ENCODE measurements at regions not wholly inside any gene's neighbourhood (a gene's known extent, or its start where the extent isn't known, plus 50 kb on each side); places are given as distances from the start of the nearest gene placed in this dataset.
"Not testable (repeated sequence)": the region's sequence is repeated elsewhere in the genome, so short reads cannot be mapped to it uniquely, and the experiment has no call there.

GRCh38 chrX:114028907-114029662 is 554.8 kb upstream of the HTR2C start:
- no peak for DNase-seq (ENCODE audit: low spot score)
- no peak for FAIRE-seq

GRCh38 chrX:114017086-114017485 is 566.8 kb upstream of the HTR2C start:
- DNase-seq (ENCODE audit: low spot score), result no peak
- no peak for FAIRE-seq

GRCh38 chrX:114015966-114016365 is 567.9 kb upstream of the HTR2C start:
- FAIRE-seq, result no peak
- no peak for DNase-seq (ENCODE audit: low spot score)

GRCh38 chrX:114006664-114007063 is 577.2 kb upstream of the HTR2C start:
- FAIRE-seq (no peak), DNase-seq (ENCODE audit: low spot score) (no peak)

GRCh38 chrX:113996781-113997180 is 587.1 kb upstream of the HTR2C start:
- no peak for DNase-seq (ENCODE audit: low spot score)
- no peak for FAIRE-seq

GRCh38 chrX:113991720-113992119 is 592.2 kb upstream of the HTR2C start:
- DNase-seq (ENCODE audit: low spot score); FAIRE-seq: not testable (repeated sequence)

GRCh38 chrX:113990669-113991068 is 593.2 kb upstream of the HTR2C start:
- DNase-seq (ENCODE audit: low spot score), result not testable (repeated sequence)

GRCh38 chrX:113988315-113988935 is 595.5 kb upstream of the HTR2C start:
- not testable (repeated sequence) for FAIRE-seq; DNase-seq (ENCODE audit: low spot score)

More at GRCh38 chrX:113990669-113991068, 593.2 kb upstream of the HTR2C start:
- not testable (repeated sequence) for FAIRE-seq

GRCh38 chrX:113986427-113986826 is 597.5 kb upstream of the HTR2C start:
- DNase-seq (ENCODE audit: low spot score) (no peak), FAIRE-seq (no peak)

GRCh38 chrX:113982766-113983165 is 601.1 kb upstream of the HTR2C start:
- FAIRE-seq, result no peak

GRCh38 chrX:113980953-113981352 is 602.9 kb upstream of the HTR2C start:
- FAIRE-seq, result no peak

More at GRCh38 chrX:113982766-113983165, 601.1 kb upstream of the HTR2C start:
- DNase-seq (ENCODE audit: low spot score), result no peak

GRCh38 chrX:113977887-113978286 is 606.0 kb upstream of the HTR2C start:
- FAIRE-seq, result no peak
- DNase-seq (ENCODE audit: low spot score), result no peak

More at GRCh38 chrX:113980953-113981352, 602.9 kb upstream of the HTR2C start:
- DNase-seq (ENCODE audit: low spot score), result no peak

GRCh38 chrX:113975441-113975840 is 608.4 kb upstream of the HTR2C start:
- FAIRE-seq, result no peak

GRCh38 chrX:113974881-113975280 is 609.0 kb upstream of the HTR2C start:
- FAIRE-seq (no peak), DNase-seq (ENCODE audit: low spot score) (no peak)

More at GRCh38 chrX:113975441-113975840, 608.4 kb upstream of the HTR2C start:
- DNase-seq (ENCODE audit: low spot score), result no peak

- DNase-seq (ENCODE audit: low spot score) (no peak), FAIRE-seq (no peak)
Observed at GRCh38 chrX:113973706-113974105, 610.2 kb upstream of the HTR2C start.

- FAIRE-seq, result no peak
- no peak for DNase-seq (ENCODE audit: low spot score)
Observed at GRCh38 chrX:113966791-113967190, 617.1 kb upstream of the HTR2C start.

- no peak for FAIRE-seq
Observed at GRCh38 chrX:113962343-113962742, 621.5 kb upstream of the HTR2C start.

GRCh38 chrX:113959912-113960626 is 623.8 kb upstream of the HTR2C start:
- no peak for FAIRE-seq
- no peak for DNase-seq (ENCODE audit: low spot score)

More at GRCh38 chrX:113962343-113962742, 621.5 kb upstream of the HTR2C start:
- DNase-seq (ENCODE audit: low spot score), result no peak

GRCh38 chrX:113956936-113957335 is 627.0 kb upstream of the HTR2C start:
- DNase-seq (ENCODE audit: low spot score), result no peak
- FAIRE-seq, result no peak

- no peak for FAIRE-seq
- DNase-seq (ENCODE audit: low spot score), result no peak
Observed at GRCh38 chrX:113954297-113954696, 629.6 kb upstream of the HTR2C start.

GRCh38 chrX:113950081-113950678 is 633.7 kb upstream of the HTR2C start:
- DNase-seq (ENCODE audit: low spot score), result no peak
- FAIRE-seq, result no peak

GRCh38 chrX:113947548-113947947 is 636.3 kb upstream of the HTR2C start:
- DNase-seq (ENCODE audit: low spot score) (no peak), FAIRE-seq (no peak)

Data from RCC 7860 (cell line).